Calu3 (cell line): ENCODE measurements at regions not wholly inside any gene's neighbourhood (a gene's known extent, or its start where the extent isn't known, plus 50 kb on each side); places are given as distances from the start of the nearest gene placed in this dataset.

Experiments used
- BruUV-seq: library from RNA; stranded (reverse); fragments of 400-500 nt; replicated peaks from 2 replicates; lab custom pipeline; 2021; lab: Mats Ljungman, UMichigan
- CTCF ChIA-PET: fragments of 300-600 bp; sonication (Branson Sonifier 250); formaldehyde crosslinking; loops from one replicate; lab custom pipeline; 2022; ENCODE audit warnings: antibody characterized with exemption; lab: Charles Lee
- DNase-seq: peaks from one replicate; pipeline ENCODE4 v3.0.0; 2022
- H3K27ac Mint-ChIP-seq: one replicate; pipeline ENCODE4 v1.8.0; 2022; ENCODE audit warnings: mixed read lengths; ENCODE audit not compliant: unreplicated experiment
- H3K27me3 Mint-ChIP-seq: one replicate; pipeline ENCODE4 v1.8.0; 2022; ENCODE audit warnings: mixed read lengths; ENCODE audit not compliant: unreplicated experiment
- H3K36me3 Mint-ChIP-seq: one replicate; pipeline ENCODE4 v1.8.0; 2022; ENCODE audit warnings: mild to moderate bottlenecking, moderate library complexity, mixed read lengths; ENCODE audit not compliant: insufficient read depth, unreplicated experiment
- H3K4me1 Mint-ChIP-seq: one replicate; pipeline ENCODE4 v1.8.0; 2022; ENCODE audit warnings: mild to moderate bottlenecking, low read depth, mixed read lengths; ENCODE audit not compliant: unreplicated experiment
- H3K4me3 Mint-ChIP-seq: one replicate; pipeline ENCODE4 v1.8.0; 2022; ENCODE audit warnings: mild to moderate bottlenecking, low read depth, moderate library complexity, mixed read lengths; ENCODE audit not compliant: unreplicated experiment
- H3K9me3 Mint-ChIP-seq: one replicate; pipeline ENCODE4 v1.8.0; 2022; ENCODE audit warnings: low read depth, mixed read lengths; ENCODE audit not compliant: unreplicated experiment
- intact Hi-C: fragments of 100-400 bp; cut with micrococcal nuclease; formaldehyde crosslinking; loops from one replicate; pipeline ENCODE4 v1.10.0; 2022; ENCODE audit not compliant: unreplicated experiment
- TF ChIP-seq, protein P1 (sequence below): fragments of 200-600 bp; IDR thresholded peaks from one replicate; pipeline ENCODE4 v1.8.0; 2022; ENCODE audit warnings: antibody characterized with exemption; ENCODE audit not compliant: unreplicated experiment

DNA sequence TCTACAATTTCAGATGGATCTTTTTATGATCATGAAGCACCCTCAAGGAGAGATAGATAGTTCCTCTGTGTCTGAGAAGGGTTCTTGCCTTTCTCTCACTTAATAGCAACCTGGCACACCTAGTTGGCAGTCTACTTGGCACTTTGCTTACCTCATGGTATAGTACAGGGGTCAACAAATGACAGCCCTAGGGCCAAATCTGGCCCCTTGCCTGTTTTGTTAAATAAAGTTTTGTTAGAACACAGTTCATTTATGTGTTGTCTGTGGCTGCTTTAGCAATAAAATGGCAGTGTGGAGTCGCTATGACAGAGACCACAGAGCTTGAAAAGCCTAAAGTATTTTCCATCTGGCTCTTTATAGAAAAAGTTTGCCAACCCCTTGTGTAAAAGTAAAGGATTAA is 119.3 kb upstream of the CPEB4 start:
- Mint-ChIP-seq H3K4me3 (no peak overlapping the region), H3K36me3 (peaks cover 23% of the 10 kb centered on the region), H3K27me3 (no peaks in the 10 kb centered on the region), H3K27ac (no peak overlapping the region), H3K9me3 (peaks cover 4% of the 10 kb centered on the region), H3K4me1 (peaks cover 34% of the 10 kb centered on the region)
- BruUV-seq, result no TSS peak
- intact Hi-C loops, result loop anchor here (5.0 kb wide), 1 partner anchor 82 kb away; no protein-coding TSS in a partner anchor
- CTCF ChIA-PET, result no interaction called here
- TF ChIP-seq, protein P1, sequence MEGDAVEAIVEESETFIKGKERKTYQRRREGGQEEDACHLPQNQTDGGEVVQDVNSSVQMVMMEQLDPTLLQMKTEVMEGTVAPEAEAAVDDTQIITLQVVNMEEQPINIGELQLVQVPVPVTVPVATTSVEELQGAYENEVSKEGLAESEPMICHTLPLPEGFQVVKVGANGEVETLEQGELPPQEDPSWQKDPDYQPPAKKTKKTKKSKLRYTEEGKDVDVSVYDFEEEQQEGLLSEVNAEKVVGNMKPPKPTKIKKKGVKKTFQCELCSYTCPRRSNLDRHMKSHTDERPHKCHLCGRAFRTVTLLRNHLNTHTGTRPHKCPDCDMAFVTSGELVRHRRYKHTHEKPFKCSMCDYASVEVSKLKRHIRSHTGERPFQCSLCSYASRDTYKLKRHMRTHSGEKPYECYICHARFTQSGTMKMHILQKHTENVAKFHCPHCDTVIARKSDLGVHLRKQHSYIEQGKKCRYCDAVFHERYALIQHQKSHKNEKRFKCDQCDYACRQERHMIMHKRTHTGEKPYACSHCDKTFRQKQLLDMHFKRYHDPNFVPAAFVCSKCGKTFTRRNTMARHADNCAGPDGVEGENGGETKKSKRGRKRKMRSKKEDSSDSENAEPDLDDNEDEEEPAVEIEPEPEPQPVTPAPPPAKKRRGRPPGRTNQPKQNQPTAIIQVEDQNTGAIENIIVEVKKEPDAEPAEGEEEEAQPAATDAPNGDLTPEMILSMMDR, result no peak
- no peak for DNase-seq

DNA sequence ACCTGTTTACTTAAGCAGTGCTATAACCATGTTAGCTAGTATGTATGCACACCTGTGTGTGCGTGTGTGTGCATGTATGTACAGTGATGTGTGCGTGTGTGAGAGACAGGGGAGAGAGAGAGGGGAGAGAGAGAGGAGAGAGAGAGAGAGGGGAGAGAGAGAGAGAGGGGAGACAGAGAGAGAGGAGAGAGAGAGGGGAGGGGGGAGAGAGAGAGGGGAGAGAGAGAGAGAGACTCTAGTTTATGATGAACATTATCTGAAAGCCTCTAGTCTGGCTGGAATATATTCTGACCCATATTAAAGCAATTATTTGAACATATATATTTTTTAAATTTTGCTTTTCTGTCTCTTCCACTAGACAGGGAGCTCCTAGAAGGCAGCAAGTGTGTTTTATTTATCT is 117.5 kb upstream of the CPEB4 start:
- CTCF ChIA-PET, result interaction anchor here (0.6 to 0.7 kb wide), 2 partner anchors 97 to 1566 kb away, joined by 6 to 11 read pairs; no protein-coding TSS in a partner anchor
- no peak for DNase-seq
- no TSS peak for BruUV-seq
- Mint-ChIP-seq H3K36me3 (peaks cover 16% of the 10 kb centered on the region), H3K27ac (no peak overlapping the region), H3K9me3 (peaks cover 4% of the 10 kb centered on the region), H3K27me3 (no peaks in the 10 kb centered on the region), H3K4me3 (no peak overlapping the region), H3K4me1 (peaks cover 18% of the 10 kb centered on the region)
- intact Hi-C loops, result no loop called here
- TF ChIP-seq, protein P1, result no peak

DNA sequence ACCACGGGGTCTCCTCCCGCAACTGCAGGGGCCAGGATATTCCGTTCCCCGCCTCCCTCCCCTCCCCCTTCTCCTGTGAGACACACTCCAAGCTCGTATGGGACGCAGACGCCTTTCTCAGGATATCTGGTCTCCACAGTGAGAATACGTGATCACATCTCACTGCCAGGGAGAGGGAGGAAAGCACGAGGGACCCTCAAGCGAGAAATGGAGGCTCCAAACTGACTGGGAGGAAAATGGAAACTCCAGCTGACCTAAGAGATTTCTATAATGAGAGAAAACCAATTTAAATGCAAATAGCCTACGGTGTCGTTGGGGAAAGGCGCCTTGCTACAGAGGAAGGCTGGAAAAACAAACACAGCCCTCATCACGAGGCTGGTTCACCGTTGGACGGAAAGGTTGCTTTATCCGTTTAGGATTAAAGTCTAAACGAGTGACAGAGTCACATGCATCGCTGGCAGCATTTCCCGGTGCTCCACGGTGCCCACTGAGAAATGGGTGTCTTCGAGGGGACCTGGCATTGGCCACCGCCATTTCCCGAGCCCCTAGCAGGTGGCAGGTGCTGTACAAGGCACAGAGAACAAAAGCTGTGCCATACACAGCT is 116.9 kb upstream of the CPEB4 start:
- Mint-ChIP-seq H3K27ac (no peak overlapping the region), H3K4me3 (no peak overlapping the region), H3K36me3 (peaks cover 13% of the 10 kb centered on the region), H3K27me3 (no peaks in the 10 kb centered on the region), H3K9me3 (peaks cover 4% of the 10 kb centered on the region), H3K4me1 (peaks cover 12% of the 10 kb centered on the region)
- no peak for DNase-seq
- BruUV-seq, result no TSS peak
- intact Hi-C loops, result no loop called here
- CTCF ChIA-PET, result interaction anchor here (0.7 kb wide), 1 partner anchor 97 kb away, joined by 11 read pairs; no protein-coding TSS in a partner anchor
- TF ChIP-seq, protein P1, result no peak

DNA sequence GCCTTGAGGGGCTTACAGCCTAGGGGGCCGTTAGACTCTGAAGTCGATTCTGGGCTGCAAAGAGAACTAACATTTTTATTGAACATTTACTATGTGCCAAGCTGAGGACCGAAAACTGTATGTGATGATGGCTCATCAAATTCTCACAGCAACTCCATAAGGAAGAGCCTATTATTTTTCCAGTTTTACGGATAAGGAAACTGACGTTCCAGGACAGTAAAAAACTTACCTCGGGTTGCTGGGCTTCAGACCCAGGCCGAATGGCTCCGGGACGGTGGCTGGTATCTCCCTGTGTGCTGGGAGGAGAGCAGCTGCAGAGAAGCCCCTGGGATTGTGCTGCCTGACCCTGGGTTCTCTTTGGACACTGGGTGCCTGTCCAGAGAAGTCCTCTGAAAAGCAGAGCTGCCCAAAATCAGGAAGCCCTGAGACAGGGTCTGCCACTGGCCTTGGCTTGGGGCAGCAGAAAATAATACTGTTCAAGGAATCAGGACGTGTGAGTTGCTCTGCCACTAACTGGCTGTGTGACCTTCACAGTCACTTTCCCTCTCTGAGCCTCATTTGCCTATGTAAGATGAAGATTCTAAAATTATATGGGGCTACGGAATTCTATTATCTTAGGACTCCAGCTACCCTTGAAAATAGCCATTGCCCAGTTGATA is 116.3 kb upstream of the CPEB4 start:
- CTCF ChIA-PET, result no interaction called here
- no peaks in the 10 kb centered on the region for H3K27me3 Mint-ChIP-seq
- DNase-seq, result no peak
- H3K27ac Mint-ChIP-seq, result no peak overlapping the region
- H3K36me3 Mint-ChIP-seq, result peaks cover 7% of the 10 kb centered on the region
- no TSS peak for BruUV-seq
- peaks cover 4% of the 10 kb centered on the region for H3K9me3 Mint-ChIP-seq
- H3K4me3 Mint-ChIP-seq, result no peak overlapping the region
- intact Hi-C loops, result no loop called here
- TF ChIP-seq, protein P1, result no peak
- H3K4me1 Mint-ChIP-seq, result peaks cover 7% of the 10 kb centered on the region
